PC-3 (cell line): ENCODE measurements at regions not wholly inside any gene's neighbourhood (a gene's known extent, or its start where the extent isn't known, plus 50 kb on each side); places are given as distances from the start of the nearest gene placed in this dataset.

ENCODE experiments used
- EZH2 ChIP-seq: fragments of 300-600 bp; sonication (generic); IDR thresholded peaks from one replicate; pipeline ENCODE4 v1.6.1; 2017; ENCODE audit warnings: antibody characterized with exemption, mild to moderate bottlenecking, low read length; ENCODE audit not compliant: unreplicated experiment
- TF ChIP-seq, protein P1 (sequence below): fragments of 300-600 bp; sonication (generic); conservative IDR thresholded peaks from 2 replicates; pipeline ENCODE4 v1.5.1; 2017; ENCODE audit warnings: antibody characterized with exemption, low read depth, mild to moderate bottlenecking, low read length

DNA sequence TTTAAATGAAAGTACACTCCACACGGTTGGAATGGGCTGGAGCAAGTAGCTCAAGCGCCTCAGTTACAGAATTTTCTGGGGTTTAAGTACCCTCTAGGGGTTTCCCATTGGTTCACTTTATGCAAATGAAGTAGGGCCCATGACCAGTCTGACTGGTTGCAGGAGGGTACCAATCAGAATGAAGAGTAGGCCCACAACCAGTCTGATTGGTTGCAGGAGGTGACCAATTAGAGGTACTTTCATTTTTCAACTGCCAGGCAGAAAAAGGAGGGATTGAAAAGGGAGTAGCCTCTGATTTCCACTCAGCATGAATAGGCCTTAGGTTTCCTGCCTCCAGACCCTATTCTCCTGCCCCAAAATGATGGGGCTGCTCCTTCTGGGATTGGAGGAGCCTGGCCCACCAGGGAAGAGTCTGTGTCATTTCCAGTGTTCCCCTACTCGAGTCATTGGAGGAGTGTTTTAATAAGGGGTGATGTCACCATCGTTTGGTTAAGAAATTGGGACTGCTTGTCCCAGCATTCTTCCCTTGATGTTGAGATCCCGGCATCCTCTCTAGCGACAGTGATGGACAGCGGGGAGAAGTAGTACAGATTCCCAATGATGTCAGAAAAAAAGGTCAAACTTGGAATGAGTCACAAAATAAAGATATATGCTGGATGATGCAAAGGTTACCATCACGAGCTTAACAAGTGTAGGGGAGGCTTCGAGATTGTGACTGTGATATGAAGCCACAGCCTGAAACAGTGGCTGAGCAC lies 210.4 kb downstream of the SH3BP4 start:
- no peak for TF ChIP-seq EZH2
- TF ChIP-seq, protein P1, sequence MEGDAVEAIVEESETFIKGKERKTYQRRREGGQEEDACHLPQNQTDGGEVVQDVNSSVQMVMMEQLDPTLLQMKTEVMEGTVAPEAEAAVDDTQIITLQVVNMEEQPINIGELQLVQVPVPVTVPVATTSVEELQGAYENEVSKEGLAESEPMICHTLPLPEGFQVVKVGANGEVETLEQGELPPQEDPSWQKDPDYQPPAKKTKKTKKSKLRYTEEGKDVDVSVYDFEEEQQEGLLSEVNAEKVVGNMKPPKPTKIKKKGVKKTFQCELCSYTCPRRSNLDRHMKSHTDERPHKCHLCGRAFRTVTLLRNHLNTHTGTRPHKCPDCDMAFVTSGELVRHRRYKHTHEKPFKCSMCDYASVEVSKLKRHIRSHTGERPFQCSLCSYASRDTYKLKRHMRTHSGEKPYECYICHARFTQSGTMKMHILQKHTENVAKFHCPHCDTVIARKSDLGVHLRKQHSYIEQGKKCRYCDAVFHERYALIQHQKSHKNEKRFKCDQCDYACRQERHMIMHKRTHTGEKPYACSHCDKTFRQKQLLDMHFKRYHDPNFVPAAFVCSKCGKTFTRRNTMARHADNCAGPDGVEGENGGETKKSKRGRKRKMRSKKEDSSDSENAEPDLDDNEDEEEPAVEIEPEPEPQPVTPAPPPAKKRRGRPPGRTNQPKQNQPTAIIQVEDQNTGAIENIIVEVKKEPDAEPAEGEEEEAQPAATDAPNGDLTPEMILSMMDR: no peak
